Suprapubic skin (tissue), 4 donors: ENCODE measurements at regions not wholly inside any gene's neighbourhood (a gene's known extent, or its start where the extent isn't known, plus 50 kb on each side); places are given as distances from the start of the nearest gene placed in this dataset.

Source experiments
- DNase-seq, 2 donors: peaks; one replicate each; pipeline ENCODE4 v3.0.0-alpha.2; 2019; ENCODE audit warnings: low spot score in 2 of 2
- H3K27ac ChIP-seq: fragments of 200-600 bp; sonication (generic); one replicate; pipeline ENCODE4 v1.5.1; 2019
- H3K27me3 ChIP-seq: fragments of 200-600 bp; sonication (generic); one replicate; pipeline ENCODE4 v1.5.1; 2019
- H3K36me3 ChIP-seq: fragments of 200-600 bp; sonication (generic); one replicate; pipeline ENCODE4 v1.5.1; 2019
- H3K4me1 ChIP-seq: fragments of 200-600 bp; sonication (generic); one replicate; pipeline ENCODE4 v1.5.1; 2019
- H3K4me3 ChIP-seq: fragments of 200-600 bp; sonication (generic); one replicate; pipeline ENCODE4 v1.5.1; 2019; ENCODE audit warnings: mild to moderate bottlenecking
- H3K9me3 ChIP-seq: fragments of 200-600 bp; sonication (generic); one replicate; pipeline ENCODE4 v1.5.1; 2019
- EP300 ChIP-seq: sonication (generic); formaldehyde crosslinking; IDR thresholded peaks from one replicate; pipeline ENCODE4 v1.6.1; 2017; ENCODE audit warnings: antibody characterized with exemption
- POLR2A ChIP-seq, 2 donors: fragments of 450-650 bp; IDR thresholded peaks; one replicate each; pipeline ENCODE4 v1.6.1; 2017; ENCODE audit warnings: antibody characterized with exemption in 2 of 2, mild to moderate bottlenecking in 2 of 2, moderate library complexity in 2 of 2
- POLR2AphosphoS5 ChIP-seq, 3 donors: sonication (generic); formaldehyde crosslinking; IDR thresholded peaks; one replicate each; pipeline ENCODE4 v1.6.1; 2017; ENCODE audit warnings: antibody characterized with exemption in 3 of 3
- WGBS: methylation state at CpG from one replicate; pipeline ENCODE4 v1.1.5; 2018; 5-methylcytosine and 5-hydroxymethylcytosine counted together
- TF ChIP-seq, protein P1 (sequence below), 2 donors: fragments of 200-600 bp in 1 of 2; fragments of 450-650 bp in 1 of 2; sonication (generic) in 1 of 2; IDR thresholded peaks; one replicate each; pipeline ENCODE4 v1.5.1; 2016 to 2019; ENCODE audit warnings: antibody characterized with exemption in 2 of 2, mild to moderate bottlenecking in 1 of 2, moderate library complexity in 1 of 2

DNA sequence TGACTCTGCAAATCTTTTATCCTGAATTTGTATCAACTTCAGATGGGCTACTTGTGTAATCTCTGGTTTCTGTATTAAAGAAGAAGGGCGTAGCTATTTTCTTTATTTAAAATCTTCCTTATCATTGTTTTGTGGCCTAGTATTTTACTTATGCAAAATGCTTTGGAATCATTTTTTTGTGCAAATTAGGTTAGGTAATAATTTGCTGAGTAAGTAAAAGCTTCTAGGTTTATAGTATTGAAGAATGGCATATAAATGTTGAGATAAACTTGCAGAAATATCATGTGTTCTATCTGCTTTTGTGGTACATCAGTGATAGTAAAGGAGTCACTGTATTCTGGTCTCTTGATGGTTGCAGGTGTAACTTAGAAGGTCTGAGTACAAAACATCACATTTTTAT lies 197.2 kb upstream of the IL15 start:
- H3K27ac ChIP-seq, result no peak overlapping the region
- H3K9me3 ChIP-seq, result no peaks in the 10 kb centered on the region
- no peak for DNase-seq
- no peaks in the 10 kb centered on the region for H3K27me3 ChIP-seq
- H3K4me3 ChIP-seq, result no peak overlapping the region
- H3K4me1 ChIP-seq, result no peaks in the 10 kb centered on the region
- no peak for TF ChIP-seq POLR2A (IDR thresholded peaks at IDR 0.05)
- TF ChIP-seq POLR2AphosphoS5 (IDR thresholded peaks at IDR 0.05), result no peak
- TF ChIP-seq EP300, result no peak
- TF ChIP-seq, protein P1, sequence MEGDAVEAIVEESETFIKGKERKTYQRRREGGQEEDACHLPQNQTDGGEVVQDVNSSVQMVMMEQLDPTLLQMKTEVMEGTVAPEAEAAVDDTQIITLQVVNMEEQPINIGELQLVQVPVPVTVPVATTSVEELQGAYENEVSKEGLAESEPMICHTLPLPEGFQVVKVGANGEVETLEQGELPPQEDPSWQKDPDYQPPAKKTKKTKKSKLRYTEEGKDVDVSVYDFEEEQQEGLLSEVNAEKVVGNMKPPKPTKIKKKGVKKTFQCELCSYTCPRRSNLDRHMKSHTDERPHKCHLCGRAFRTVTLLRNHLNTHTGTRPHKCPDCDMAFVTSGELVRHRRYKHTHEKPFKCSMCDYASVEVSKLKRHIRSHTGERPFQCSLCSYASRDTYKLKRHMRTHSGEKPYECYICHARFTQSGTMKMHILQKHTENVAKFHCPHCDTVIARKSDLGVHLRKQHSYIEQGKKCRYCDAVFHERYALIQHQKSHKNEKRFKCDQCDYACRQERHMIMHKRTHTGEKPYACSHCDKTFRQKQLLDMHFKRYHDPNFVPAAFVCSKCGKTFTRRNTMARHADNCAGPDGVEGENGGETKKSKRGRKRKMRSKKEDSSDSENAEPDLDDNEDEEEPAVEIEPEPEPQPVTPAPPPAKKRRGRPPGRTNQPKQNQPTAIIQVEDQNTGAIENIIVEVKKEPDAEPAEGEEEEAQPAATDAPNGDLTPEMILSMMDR (IDR thresholded peaks at IDR 0.05), result no peak
- WGBS, result 80% methylated on average over 1 of the region's 1 CpG
- no peaks in the 10 kb centered on the region for H3K36me3 ChIP-seq

DNA sequence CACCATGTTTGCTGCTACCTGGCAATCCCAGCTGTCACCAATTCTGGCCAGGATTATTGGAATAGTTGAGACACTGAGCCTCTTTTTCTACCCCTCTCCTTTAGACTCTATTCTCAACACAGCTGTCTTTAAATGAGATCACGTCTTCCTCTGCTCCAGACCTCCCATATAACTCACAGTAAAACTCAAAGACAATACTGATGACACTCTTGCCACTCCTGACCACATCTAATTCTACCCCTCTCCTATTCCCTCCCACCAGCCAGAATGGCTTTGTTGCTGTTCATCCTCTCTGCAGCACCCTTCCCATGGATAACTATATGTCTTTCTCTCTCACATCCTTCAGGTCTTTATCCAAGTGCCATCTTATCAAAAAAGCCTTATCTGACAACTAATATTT lies 188.6 kb upstream of the IL15 start:
- TF ChIP-seq POLR2AphosphoS5 (IDR thresholded peaks at IDR 0.05) (no peak), EP300 (no peak), POLR2A (IDR thresholded peaks at IDR 0.05) (no peak)
- TF ChIP-seq, protein P1 (IDR thresholded peaks at IDR 0.05), result no peak
- no peaks in the 10 kb centered on the region for H3K27me3 ChIP-seq
- H3K4me1 ChIP-seq, result no peaks in the 10 kb centered on the region
- H3K9me3 ChIP-seq, result no peaks in the 10 kb centered on the region
- no peak for DNase-seq
- 80% methylated on average over 1 of the region's 1 CpG for WGBS
- no peaks in the 10 kb centered on the region for H3K36me3 ChIP-seq
- no peak overlapping the region for H3K27ac ChIP-seq
- H3K4me3 ChIP-seq, result no peak overlapping the region

DNA sequence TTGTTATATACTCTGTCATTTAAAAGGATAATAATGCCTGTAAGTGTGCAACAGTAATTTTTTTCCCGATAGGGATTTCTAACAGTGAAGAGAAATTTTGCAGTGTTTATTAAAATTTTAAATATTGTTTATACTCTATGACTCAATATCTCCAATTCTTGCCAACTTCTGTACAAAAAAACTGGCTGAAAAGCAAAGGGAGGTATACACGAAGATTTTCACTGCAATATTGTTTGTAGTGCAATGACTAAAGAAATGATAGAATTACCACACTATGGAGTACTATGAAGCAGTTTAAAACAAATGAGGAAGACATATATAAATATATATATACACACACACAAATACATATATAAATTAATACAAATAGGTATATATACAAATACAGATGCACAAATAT lies 187.9 kb upstream of the IL15 start:
- H3K36me3 ChIP-seq, result no peaks in the 10 kb centered on the region
- H3K4me1 ChIP-seq, result no peaks in the 10 kb centered on the region
- no peaks in the 10 kb centered on the region for H3K27me3 ChIP-seq
- WGBS, result 71% methylated on average over 2 of the region's 2 CpGs
- H3K27ac ChIP-seq, result no peak overlapping the region
- no peak for DNase-seq
- no peak for TF ChIP-seq EP300
- TF ChIP-seq POLR2AphosphoS5 (IDR thresholded peaks at IDR 0.05), result no peak
- no peak for TF ChIP-seq POLR2A (IDR thresholded peaks at IDR 0.05)
- TF ChIP-seq, protein P1 (IDR thresholded peaks at IDR 0.05), result no peak
- H3K9me3 ChIP-seq, result no peaks in the 10 kb centered on the region
- H3K4me3 ChIP-seq, result no peak overlapping the region

DNA sequence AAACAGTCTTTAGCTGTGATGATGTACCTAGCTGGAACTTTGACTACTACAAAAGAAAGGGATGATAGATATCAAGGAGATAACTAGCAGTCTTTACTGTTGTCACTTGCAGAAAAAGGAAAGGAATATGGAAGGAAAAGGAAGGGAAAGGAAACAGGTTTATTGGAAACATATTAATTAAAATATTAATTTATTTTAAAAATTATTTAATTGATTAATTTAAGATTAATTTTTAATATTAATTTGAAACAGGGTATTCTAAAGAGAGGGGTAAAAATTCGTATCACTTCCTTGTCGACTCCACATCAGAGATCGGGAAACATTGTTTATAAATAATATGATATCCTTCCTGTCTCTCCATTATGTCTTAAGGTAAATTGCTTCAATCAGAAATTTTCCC lies 186.5 kb upstream of the IL15 start:
- no peak overlapping the region for H3K27ac ChIP-seq
- DNase-seq, result no peak

DNA sequence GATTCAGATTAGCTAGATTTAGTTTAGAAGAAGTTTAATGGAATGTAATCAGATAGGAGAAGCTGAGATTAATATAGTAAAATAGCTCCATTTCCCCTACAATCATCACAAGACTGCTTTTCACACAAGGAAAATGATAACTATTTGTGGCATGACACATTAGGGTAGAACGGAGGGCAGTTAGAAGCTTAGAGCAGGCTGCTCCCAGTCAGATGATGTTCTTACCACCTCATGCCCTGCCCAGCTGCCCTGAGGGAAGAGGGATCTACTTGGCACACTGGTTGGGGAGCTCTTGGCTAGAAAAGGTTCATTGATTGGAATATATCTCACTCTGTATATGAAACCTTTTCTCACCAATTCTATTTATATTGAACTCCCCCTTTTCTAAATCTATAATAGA lies 180.7 kb upstream of the IL15 start:
- WGBS, result 21% methylated on average over 1 of the region's 1 CpG
- no peak for TF ChIP-seq POLR2A (IDR thresholded peaks at IDR 0.05)
- TF ChIP-seq POLR2AphosphoS5 (IDR thresholded peaks at IDR 0.05), result no peak
- TF ChIP-seq, protein P1 (IDR thresholded peaks at IDR 0.05), result no peak
- no peak for TF ChIP-seq EP300

More for the DNA sequence above, 186.5 kb upstream of the IL15 start:
- Histone ChIP-seq H3K4me3 (no peak overlapping the region), H3K9me3 (no peaks in the 10 kb centered on the region), H3K27me3 (no peaks in the 10 kb centered on the region), H3K4me1 (no peaks in the 10 kb centered on the region), H3K36me3 (no peaks in the 10 kb centered on the region)
- TF ChIP-seq, protein P1 (IDR thresholded peaks at IDR 0.05), result no peak
- TF ChIP-seq POLR2AphosphoS5 (IDR thresholded peaks at IDR 0.05), result no peak
- no peak for TF ChIP-seq EP300
- no peak for TF ChIP-seq POLR2A (IDR thresholded peaks at IDR 0.05)
- 88% methylated on average over 3 of the region's 3 CpGs for WGBS

More for the DNA sequence above, 180.7 kb upstream of the IL15 start:
- no peak for DNase-seq
- Histone ChIP-seq H3K36me3 (no peaks in the 10 kb centered on the region), H3K4me3 (no peak overlapping the region), H3K4me1 (no peaks in the 10 kb centered on the region), H3K27ac (no peak overlapping the region), H3K27me3 (no peaks in the 10 kb centered on the region), H3K9me3 (no peaks in the 10 kb centered on the region)
